GM12874 (cell line): ENCODE measurements at regions not wholly inside any gene's neighbourhood (a gene's known extent, or its start where the extent isn't known, plus 50 kb on each side); places are given as distances from the start of the nearest gene placed in this dataset.

Experiments used
- TF ChIP-seq, protein P1 (sequence below): IDR thresholded peaks from 2 replicates; pipeline ENCODE4 v1.5.1; 2011; ENCODE audit warnings: low read depth, mild to moderate bottlenecking, control low read depth, low read length, moderate library complexity; ENCODE audit not compliant: insufficient read depth

DNA sequence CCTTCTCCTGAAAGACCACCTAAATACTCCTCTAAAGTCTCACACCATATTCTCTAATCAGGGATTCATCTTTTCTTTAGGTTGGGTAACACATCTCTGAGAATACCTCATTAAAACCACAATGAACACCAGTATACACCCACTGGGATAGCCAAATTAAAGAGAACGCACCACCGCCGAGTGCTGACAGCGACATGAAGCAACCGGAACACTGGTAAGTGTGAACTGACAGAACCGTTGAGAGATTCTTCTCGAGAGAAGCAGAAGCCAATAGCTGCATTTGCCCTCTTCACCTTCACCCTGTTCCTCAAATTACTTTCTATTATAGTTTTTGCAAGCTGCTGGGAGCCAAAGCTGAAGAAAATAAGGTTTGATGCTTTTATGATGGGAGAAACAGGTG, 318.5 kb downstream of the FBXO15 start:
- TF ChIP-seq, protein P1, sequence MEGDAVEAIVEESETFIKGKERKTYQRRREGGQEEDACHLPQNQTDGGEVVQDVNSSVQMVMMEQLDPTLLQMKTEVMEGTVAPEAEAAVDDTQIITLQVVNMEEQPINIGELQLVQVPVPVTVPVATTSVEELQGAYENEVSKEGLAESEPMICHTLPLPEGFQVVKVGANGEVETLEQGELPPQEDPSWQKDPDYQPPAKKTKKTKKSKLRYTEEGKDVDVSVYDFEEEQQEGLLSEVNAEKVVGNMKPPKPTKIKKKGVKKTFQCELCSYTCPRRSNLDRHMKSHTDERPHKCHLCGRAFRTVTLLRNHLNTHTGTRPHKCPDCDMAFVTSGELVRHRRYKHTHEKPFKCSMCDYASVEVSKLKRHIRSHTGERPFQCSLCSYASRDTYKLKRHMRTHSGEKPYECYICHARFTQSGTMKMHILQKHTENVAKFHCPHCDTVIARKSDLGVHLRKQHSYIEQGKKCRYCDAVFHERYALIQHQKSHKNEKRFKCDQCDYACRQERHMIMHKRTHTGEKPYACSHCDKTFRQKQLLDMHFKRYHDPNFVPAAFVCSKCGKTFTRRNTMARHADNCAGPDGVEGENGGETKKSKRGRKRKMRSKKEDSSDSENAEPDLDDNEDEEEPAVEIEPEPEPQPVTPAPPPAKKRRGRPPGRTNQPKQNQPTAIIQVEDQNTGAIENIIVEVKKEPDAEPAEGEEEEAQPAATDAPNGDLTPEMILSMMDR: no peak

DNA sequence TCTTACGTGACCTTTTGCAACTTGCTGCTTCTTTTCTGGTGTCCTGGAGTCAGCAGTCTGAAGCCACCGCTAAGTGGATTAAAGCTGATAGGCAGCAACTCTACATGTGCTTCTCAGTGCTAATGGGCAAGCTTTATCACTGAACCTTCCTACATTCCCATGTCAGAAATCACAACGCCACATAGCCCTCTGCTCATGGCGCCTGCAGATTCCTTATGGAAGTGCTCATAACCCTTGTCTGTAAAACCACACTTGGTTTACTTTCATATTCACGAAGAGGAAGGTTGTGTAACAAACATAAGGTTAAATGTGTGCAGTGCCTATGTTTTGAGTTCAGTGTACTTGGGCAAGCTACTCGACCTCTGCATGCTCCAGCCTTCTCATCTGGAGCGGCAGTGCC, 319.8 kb downstream of the FBXO15 start:
- TF ChIP-seq, protein P1: no peak

DNA sequence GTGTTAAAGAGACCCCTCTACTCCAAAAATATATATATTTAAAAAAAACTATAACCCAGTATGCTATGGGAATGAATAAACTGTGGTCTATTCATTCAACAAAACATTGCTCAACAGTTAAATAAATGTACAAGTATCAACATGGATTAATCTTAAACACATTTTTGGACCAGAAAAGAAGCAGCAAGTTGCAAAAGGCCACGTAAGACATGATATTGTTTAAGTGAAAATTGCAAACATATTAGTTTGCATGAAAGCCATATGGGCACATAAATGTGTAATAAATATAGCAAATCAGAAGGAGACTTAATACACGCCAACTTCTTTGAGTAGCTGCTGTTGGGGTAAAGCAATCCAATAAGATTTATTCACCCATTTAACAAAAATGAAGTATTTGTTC, 321.5 kb downstream of the FBXO15 start:
- TF ChIP-seq, protein P1: no peak

DNA sequence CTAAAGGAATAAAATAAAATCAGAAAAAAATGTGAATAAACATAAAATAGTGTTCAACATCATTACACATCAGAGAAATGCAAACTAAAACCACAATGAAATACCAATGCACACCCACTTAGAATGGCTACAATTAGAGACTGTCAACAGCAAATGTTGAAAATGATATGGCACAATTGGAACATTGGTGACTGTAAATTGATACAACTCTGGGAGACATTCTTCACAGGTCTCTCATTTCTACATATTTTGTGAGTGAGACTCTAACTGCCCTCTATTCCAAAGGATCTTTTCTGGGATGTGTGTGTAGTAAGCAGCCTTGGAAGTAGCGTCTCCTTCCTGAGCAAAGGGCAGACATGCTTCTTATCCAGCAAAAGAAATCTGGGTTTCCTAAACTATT, 323.0 kb downstream of the FBXO15 start:
- TF ChIP-seq, protein P1: no peak

DNA sequence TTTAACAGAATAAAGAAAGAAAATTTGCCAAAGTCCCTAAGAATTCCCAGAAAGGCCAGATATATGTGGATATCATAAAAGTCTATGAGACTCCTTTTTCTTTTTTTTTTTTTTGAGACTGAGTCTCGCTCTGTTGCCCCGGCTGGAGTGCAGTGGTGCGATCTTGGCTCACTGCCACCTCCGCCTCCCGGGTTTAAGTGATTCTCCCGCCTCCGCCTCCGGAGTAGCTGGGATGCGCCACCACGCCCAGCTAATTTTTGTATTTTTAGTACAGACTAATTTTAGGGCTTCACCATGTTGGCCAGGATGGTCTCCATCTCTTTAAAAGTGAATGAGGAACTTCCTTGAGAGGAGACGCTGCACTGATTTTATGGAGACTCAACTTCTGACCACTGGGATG, 335.2 kb downstream of the FBXO15 start:
- TF ChIP-seq, protein P1: no peak

DNA sequence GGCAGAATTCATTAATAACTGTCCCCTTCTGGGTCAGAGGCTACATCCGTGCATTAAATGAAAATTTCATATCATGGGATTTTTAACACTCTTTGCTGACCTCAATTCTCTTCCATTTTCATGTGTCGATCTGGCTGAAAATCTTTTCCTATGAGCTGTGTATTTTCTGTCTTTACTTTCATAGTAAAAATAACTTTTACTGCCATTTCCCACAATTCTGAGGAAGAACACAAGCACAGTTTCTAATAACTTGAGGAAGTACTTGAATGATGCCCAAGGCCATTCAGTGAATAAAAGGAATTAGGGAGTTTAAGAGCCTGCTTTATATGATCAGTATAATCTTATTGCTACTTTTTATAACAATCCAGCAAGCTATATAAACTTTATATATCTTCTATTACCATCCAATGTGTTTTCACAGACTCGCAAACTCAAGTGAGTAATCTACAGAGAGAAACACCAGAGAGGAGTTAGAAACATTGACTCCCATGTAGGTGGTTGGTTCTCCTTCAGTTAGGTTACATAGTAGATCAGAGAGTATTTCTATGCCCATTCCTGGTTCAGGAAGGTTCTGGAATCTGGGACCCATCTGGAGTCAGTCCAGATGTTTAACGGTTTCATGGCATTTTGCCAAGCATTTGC, 340.0 kb downstream of the FBXO15 start:
- TF ChIP-seq, protein P1: no peak

DNA sequence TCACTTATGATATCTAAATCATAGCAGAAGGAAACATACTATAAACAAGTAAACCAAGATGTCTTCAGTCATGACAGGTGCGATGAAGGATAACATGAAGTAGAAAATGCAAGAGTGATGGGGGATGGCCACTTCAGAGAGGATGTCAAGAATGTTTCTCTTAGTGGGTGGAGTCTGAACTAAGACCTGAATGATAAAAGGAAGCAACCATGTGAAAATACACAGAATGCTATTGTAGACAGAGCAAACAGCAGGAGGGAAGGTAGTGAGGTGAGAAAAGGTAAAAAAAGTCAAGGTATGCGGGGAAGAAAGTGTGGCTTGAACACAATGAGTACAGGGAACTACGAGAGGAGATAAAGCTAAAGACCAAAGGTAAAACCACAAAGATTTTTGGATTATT, 341.6 kb downstream of the FBXO15 start:
- TF ChIP-seq, protein P1: no peak

DNA sequence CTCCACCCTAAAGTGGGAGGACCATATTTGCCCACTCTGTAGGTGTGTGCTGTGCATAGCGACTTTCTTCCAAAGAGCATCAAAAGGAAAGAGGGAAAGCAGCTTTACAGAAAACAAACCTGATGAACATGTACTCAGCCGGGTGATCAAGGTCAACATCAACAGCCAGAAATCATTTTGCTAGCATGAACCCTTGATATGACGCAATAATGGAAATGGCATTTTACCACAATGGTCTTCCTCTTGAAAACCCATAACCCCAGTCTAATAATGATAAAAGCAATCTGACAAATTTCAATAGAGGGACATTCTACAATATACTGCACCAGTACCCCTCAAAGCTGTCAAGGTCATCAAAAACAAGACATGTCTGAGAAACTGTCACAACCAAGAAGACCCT, 350.2 kb downstream of the FBXO15 start:
- TF ChIP-seq, protein P1: no peak
